ENCODE measurements at regions not wholly inside any gene's neighbourhood (a gene's known extent, or its start where the extent isn't known, plus 50 kb on each side); places are given as distances from the start of the nearest gene placed in this dataset.
"Not testable (repeated sequence)": the region's sequence is repeated elsewhere in the genome, so short reads cannot be mapped to it uniquely, and the experiment has no call there.

GRCh38 chr3:194880940-194881925 is 195.6 kb downstream of the FAM43A start:
- DNase-seq: no peak

GRCh38 chr3:194884649-194885315 is 199.1 kb downstream of the FAM43A start:
- DNase-seq: no peak

GRCh38 chr3:194885766-194886165 is 200.1 kb downstream of the FAM43A start:
- no peak for DNase-seq

GRCh38 chr3:194886836-194887235 is 201.2 kb downstream of the FAM43A start:
- no peak for DNase-seq

GRCh38 chr3:194888062-194888461 is 202.4 kb downstream of the FAM43A start:
- DNase-seq: not testable (repeated sequence)

- no peak for DNase-seq
Observed at GRCh38 chr3:194888916-194889315, 203.2 kb downstream of the FAM43A start.

- no peak for DNase-seq
Observed at GRCh38 chr3:194890091-194890490, 204.4 kb downstream of the FAM43A start.

GRCh38 chr3:194893121-194893987 is 207.7 kb downstream of the FAM43A start:
- DNase-seq: no peak

- DNase-seq: no peak
Observed at GRCh38 chr3:194894538-194894937, 208.9 kb downstream of the FAM43A start.

- no peak for DNase-seq
Observed at GRCh38 chr3:194900854-194901522, 215.3 kb downstream of the FAM43A start.

GRCh38 chr3:194903447-194903846 is 217.8 kb downstream of the FAM43A start:
- not testable (repeated sequence) for DNase-seq

- DNase-seq: not testable (repeated sequence)
Observed at GRCh38 chr3:194904999-194905398, 219.3 kb downstream of the FAM43A start.

- DNase-seq: no peak
Observed at GRCh38 chr3:194905696-194906095, 220.0 kb downstream of the FAM43A start.

- no peak for DNase-seq
Observed at GRCh38 chr3:194906229-194906629, 220.5 kb downstream of the FAM43A start.

- no peak for DNase-seq
Observed at GRCh38 chr3:194906970-194907629, 221.4 kb downstream of the FAM43A start.

GRCh38 chr3:194907811-194908210 is 222.1 kb downstream of the FAM43A start:
- no peak for DNase-seq

- no peak for DNase-seq
Observed at GRCh38 chr3:194908496-194908895, 222.8 kb downstream of the FAM43A start.

- no peak for DNase-seq
Observed at GRCh38 chr3:194908972-194909371, 223.3 kb downstream of the FAM43A start.

GRCh38 chr3:194910414-194910984 is 224.8 kb downstream of the FAM43A start:
- DNase-seq: no peak

GRCh38 chr3:194913316-194913715 is 227.6 kb downstream of the FAM43A start:
- no peak for DNase-seq

Data from muscle of arm (tissue), 1 donor.